ENCODE measurements at regions not wholly inside any gene's neighbourhood (a gene's known extent, or its start where the extent isn't known, plus 50 kb on each side); places are given as distances from the start of the nearest gene placed in this dataset.

GRCh38 chr11:87803748-87804147 is 371.5 kb downstream of the RAB38 start:
- TF ChIP-seq CTCF (IDR thresholded peaks at IDR 0.05) (no peak), EP300 (IDR thresholded peaks at IDR 0.05) (no peak)

Data from ovary (tissue), 3 donors.